T1000 (cell line): ENCODE measurements at regions not wholly inside any gene's neighbourhood (a gene's known extent, or its start where the extent isn't known, plus 50 kb on each side); places are given as distances from the start of the nearest gene placed in this dataset.
A peak's percentile ranks its signal among the peaks of the same experiment; 100 is the strongest.

Source experiments
- DNase-seq: peaks from one replicate; lab custom pipeline; 2025; ENCODE audit warnings: mixed read lengths; lab: John Stamatoyannopoulos, UW

DNA sequence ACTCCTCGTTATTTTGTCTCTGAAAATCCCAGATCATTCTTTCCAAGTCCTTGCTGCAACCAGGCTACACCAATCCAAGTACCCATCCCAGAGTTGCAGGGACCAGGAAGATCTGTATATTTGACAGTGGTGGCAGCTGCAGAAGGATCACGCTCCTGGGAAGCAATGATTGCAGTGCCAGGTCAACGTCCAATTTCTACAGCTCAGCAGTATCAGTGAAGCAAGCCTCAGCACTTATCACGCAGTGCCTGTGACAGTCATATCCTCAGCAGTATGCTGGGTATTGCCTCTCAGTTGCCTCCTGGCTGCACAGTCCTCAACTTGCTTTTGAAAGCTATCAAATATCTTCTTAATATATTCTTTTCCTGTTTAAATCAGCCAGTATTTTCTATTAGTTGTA is 66.7 kb downstream of the BARHL2 start:
- DNase-seq: no peak

DNA sequence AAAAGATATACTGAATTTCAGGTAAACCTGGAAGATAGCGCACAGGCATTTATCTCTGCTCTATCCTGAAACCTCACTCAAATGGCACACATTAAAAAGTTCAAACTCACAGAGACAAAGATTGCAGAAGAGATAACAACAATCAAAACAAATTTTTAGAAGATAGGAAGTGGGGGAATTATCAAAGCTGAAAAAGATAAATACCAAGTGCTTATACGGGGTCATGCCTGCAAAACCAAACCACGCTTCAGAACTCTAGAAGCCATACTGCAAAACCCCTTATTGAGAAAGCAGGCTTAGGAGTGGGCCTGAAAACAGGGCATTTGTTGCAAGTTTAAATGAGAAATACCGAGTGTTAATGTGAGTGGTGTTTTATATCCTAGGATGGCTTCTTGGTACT is 76.8 kb downstream of the BARHL2 start:
- DNase-seq: no peak

DNA sequence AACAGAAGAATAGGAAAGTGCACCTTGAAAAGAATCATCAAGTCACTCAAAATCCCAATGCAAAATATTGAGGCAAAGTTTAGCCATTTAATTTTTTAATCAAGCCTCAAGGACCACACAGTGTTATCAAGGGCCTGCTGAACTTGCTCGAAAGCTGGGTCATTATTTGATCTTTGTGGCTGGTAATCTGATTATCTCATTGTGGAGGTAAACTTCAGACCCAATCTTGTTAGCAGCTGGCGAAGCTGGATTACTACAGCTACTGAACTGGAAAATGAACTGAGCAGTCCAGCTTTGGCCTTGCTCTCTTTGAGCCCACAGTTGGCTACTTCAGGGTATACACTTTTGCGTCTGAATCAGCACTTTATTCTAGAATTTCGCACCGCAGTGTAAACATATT is 94.4 kb downstream of the BARHL2 start:
- DNase-seq: no peak

DNA sequence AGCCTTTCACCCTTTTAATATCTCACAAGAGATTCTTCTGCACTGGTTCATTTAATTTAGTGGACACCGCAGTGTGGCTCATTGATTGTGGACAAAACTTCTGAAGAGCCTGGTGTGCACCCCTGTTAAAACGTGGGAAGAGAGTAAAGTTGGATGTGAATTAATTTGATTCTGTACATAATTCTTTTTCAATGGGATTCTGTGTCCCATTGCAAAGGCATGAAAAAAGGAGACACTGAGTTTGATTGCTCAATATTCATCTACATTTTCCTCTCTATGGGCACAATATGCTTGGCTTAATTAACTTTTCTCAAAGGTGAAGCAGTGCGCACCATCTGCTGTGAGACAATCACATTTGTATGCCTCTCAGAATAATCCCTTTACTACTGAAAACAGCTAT is 95.1 kb downstream of the BARHL2 start:
- no peak for DNase-seq

GRCh38 chr1:90616395-90616794 is 100.7 kb downstream of the BARHL2 start:
- DNase-seq: peak; percentile 8

DNA sequence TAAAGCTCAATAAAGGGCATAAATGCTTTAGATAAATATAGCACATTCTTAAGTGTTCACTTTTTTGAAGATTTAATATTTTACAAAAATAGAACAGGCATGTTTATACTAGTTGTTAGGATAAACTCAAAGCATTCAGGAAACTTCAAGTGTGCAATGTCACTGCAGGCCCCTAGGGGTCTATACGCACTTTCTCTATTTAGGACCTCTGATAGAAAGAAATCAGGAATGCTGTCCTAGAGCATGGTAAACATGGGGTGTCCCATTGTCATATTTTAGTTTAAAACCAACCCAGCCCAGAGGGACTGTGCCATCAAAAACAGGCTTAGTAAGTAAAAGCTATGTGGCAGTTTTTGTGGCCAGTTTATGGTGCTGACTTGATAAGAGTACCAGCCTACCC is 102.2 kb downstream of the BARHL2 start:
- no peak for DNase-seq

DNA sequence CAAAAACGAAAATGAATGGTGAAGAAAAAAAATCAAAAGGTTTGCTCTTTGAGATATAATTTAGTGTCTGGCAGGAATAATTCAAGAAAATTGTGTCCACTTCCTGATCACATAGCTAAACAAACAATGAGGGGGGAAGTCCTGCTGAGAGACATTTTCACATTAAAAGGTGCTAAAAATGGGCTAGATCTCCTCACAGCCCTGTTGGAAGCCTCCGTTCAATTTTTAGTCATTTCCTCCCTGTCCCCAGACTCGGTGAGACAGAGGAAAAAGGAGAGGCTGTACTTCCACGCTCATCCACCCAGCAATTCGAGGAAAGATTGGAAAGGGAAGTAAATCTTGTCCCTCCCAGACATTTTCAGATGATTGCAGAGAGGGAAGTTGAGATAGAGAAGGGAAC is 103.7 kb downstream of the BARHL2 start:
- no peak for DNase-seq

- DNase-seq: no peak
Observed at GRCh38 chr1:90612033-90612432, 105.1 kb downstream of the BARHL2 start.

DNA sequence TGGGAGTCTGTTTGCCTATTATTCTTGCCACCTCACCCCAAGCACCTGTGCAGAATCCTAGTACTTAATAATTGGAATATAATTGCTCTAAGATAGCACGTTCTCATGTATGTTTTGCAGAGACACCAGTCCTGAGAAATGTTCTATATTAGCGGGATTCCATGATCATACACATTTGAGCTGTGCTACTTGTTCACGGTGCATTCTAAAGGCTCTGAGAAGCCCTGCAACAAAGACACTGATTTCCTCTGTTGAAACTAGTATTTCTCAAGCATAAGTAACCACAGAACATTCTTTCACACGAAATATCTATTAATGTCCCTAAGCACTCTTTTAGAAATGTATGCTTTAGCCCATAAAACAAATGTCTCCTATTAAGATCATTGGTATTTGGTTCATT is 109.4 kb downstream of the BARHL2 start:
- no peak for DNase-seq

DNA sequence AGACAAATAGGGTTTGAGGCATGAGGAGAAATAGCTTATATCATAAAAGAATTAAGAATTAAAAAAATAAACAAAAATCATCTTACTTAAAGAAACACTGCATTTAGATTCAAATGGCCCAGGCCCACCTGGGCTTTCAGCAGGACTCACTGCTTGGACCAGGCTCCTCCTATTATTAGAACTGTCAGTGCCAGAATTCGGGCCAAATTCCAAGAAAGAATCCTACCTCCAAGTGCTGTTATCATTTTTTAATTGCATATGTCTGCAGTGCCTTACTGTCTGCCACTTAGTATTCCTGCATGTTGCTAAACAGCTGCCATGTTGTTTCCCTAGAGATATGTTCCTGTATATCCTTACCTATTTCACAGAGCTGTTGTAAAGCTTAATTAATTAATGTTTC is 112.0 kb downstream of the BARHL2 start:
- DNase-seq: no peak

- DNase-seq: no peak
Observed at GRCh38 chr1:90593312-90593711, 123.8 kb downstream of the BARHL2 start.

DNA sequence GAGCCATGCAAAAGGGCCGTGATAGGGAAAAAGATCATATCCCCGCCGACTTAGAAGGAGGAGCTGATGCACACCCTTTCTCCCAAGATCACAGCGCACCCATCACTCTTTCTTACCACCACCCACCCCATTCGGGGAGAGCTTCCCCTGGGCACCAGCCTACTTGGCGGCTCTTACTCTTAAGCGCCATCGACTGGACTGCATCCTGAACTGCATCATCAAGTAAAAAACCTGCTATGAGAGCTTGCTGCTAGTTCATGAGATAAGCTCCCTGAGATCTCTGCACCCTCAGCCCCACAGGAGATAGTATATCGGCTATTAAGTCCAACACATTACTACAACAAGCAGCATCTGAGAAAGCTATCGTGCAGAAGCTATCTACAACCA is 125.1 kb downstream of the BARHL2 start:
- DNase-seq: no peak

- DNase-seq: no peak
Observed at GRCh38 chr1:90591355-90591969, 125.6 kb downstream of the BARHL2 start.

GRCh38 chr1:90580176-90580575 is 136.9 kb downstream of the BARHL2 start:
- DNase-seq: no peak

DNA sequence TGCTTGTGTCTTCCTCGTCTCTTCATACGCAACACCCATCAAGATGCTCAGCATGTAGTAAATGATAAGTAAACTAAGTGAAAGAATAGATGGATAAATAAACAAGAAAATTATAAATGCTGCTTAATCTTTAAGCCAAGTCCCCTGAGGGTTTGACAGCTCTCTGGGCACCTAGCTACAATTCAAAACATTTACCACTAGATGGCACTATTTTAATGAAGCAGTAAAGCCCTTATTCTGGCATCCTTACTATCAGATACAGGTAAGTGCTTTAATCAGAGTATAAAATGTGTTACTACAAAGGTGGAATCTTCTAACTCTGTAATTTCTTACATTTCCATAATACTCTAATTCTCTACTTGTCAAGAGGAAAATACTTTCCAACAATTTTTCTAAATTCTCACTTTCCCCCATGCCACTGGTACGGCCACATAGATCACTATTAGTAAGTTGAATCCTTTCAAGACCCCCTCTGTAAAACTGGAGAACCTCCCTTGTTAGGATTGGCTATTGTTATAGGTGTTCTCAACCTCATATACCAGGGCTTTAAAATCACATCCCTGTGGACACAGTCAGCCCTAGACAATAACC is 137.8 kb downstream of the BARHL2 start:
- DNase-seq: no peak

DNA sequence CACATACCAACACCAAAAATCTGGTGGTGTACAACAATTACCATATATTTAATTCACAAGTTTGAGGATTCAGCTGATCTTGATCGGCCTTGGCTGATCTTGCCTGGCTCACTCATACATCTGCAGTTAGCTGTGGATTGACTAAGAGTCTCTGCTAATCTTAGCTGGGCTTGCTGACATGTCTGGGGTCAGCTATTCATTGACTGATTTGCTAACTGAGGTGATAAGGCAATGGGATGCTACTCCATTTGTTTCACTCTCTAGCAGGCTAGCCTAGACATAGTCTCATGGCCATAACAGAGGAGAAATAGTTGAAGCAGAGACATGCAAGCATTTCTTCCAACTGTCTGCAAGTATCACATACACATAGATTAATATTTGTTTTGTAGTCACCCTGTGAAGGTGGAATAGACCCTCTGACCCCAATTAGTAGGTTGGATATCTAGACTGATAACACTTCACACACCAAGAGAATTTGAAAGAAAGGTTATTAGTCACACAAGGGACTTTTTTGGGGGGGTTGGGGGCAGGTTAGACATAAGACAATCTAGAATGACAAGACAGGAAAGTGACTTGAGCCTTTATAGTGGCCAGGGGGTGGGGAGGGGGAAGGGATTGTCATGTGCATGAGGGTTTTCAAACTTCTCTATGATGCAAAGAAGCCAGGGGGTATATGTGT is 142.3 kb downstream of the BARHL2 start:
- no peak for DNase-seq

DNA sequence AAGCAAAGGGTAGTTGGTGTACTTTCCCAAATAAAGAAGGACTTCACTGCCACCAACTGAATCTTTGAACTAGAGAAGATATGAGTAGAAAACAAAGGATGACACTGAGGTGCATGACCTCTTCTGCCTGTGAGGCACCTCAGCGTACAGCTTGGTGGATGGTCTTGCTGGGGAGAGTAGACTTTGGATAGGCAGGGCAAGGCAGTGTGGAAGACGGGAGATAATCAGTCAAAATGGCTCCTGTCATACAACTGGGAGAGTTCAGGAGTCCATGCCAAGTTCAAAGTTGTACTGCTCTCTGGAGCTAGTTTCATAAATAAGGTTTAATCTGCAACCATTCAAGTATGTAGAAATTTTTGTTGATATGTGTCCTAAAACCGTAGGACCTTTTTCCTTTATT is 143.4 kb downstream of the BARHL2 start:
- no peak for DNase-seq

GRCh38 chr1:90572446-90572845 is 144.7 kb downstream of the BARHL2 start:
- no peak for DNase-seq

- no peak for DNase-seq
Observed at GRCh38 chr1:90568436-90568835, 148.7 kb downstream of the BARHL2 start.

DNA sequence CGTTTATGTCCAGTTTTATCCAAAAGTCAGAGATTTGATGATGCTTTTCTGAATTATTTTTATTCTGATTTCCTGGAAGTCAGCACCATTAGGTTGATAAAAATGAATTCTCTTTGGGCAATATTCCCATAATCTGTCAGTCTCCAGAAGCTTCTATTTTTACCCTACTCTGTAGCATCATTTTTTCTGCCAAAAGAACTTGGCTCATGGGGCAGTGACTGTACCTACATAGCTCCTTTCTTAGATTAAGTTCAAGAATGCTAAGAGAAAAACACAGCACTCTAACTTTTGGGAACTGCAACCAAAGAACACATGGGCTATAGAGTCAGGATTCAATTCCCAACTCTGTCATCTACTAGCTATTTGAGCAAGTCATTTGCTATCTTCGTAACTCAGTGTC is 152.9 kb downstream of the BARHL2 start:
- DNase-seq: no peak

- DNase-seq: no peak
Observed at GRCh38 chr1:90562892-90563291, 154.2 kb downstream of the BARHL2 start.

GRCh38 chr1:90561911-90562310 is 155.2 kb downstream of the BARHL2 start:
- no peak for DNase-seq

- DNase-seq: no peak
Observed at GRCh38 chr1:90561103-90561783, 155.9 kb downstream of the BARHL2 start.
